HCEC 1CT (cell line): ENCODE measurements at regions not wholly inside any gene's neighbourhood (a gene's known extent, or its start where the extent isn't known, plus 50 kb on each side); places are given as distances from the start of the nearest gene placed in this dataset.

Experiments used
- DNase-seq: peaks from one replicate; pipeline ENCODE4 v3.0.0-alpha.2; 2017

- peak; percentile 35 for DNase-seq
These were observed 300.4 kb downstream of the DTWD2 start for GRCh38 chr5:118687661-118688621.

- no peak for DNase-seq
These were observed 301.2 kb downstream of the DTWD2 start for GRCh38 chr5:118687100-118687499.

GRCh38 chr5:118681655-118682054 lies 306.7 kb downstream of the DTWD2 start:
- DNase-seq, result no peak

GRCh38 chr5:118679264-118679940 lies 308.9 kb downstream of the DTWD2 start:
- no peak for DNase-seq

- no peak for DNase-seq
These were observed 309.6 kb downstream of the DTWD2 start for GRCh38 chr5:118678746-118679145.

GRCh38 chr5:118675247-118675646 lies 313.1 kb downstream of the DTWD2 start:
- no peak for DNase-seq

GRCh38 chr5:118657576-118657975 lies 330.8 kb downstream of the DTWD2 start:
- no peak for DNase-seq

GRCh38 chr5:118653872-118654271 lies 334.5 kb downstream of the DTWD2 start:
- DNase-seq, result no peak

- DNase-seq, result no peak
These were observed 335.2 kb downstream of the DTWD2 start for GRCh38 chr5:118653183-118653582.

GRCh38 chr5:118651002-118651401 lies 337.3 kb downstream of the DTWD2 start:
- no peak for DNase-seq

GRCh38 chr5:118647587-118647986 lies 340.8 kb downstream of the DTWD2 start:
- no peak for DNase-seq

- DNase-seq, result no peak
These were observed 341.4 kb downstream of the DTWD2 start for GRCh38 chr5:118646917-118647316.

GRCh38 chr5:118637947-118638670 lies 350.2 kb downstream of the DTWD2 start:
- DNase-seq, result no peak

- DNase-seq, result peak; percentile 11
These were observed 359.5 kb downstream of the DTWD2 start for GRCh38 chr5:118628660-118629354.

GRCh38 chr5:118620233-118620632 lies 368.1 kb downstream of the DTWD2 start:
- DNase-seq, result no peak

- DNase-seq, result no peak
These were observed 368.5 kb downstream of the DTWD2 start for GRCh38 chr5:118619823-118620222.

- no peak for DNase-seq
These were observed 372.1 kb downstream of the DTWD2 start for GRCh38 chr5:118616281-118616680.

GRCh38 chr5:118614731-118615456 lies 373.5 kb downstream of the DTWD2 start:
- DNase-seq, result peak; percentile 32

- DNase-seq, result peak; percentile 28
These were observed 376.9 kb downstream of the DTWD2 start for GRCh38 chr5:118611332-118611945.

GRCh38 chr5:118606940-118607339 lies 381.4 kb downstream of the DTWD2 start:
- DNase-seq, result no peak

GRCh38 chr5:118605761-118606160 lies 382.6 kb downstream of the DTWD2 start:
- DNase-seq, result no peak

GRCh38 chr5:118604106-118604505 lies 384.2 kb downstream of the DTWD2 start:
- no peak for DNase-seq
